Muscle of back (tissue), 3 donors: ENCODE measurements at regions not wholly inside any gene's neighbourhood (a gene's known extent, or its start where the extent isn't known, plus 50 kb on each side); places are given as distances from the start of the nearest gene placed in this dataset.
A peak's percentile ranks its signal among the peaks of the same experiment; 100 is the strongest.
"Not testable (repeated sequence)": the region's sequence is repeated elsewhere in the genome, so short reads cannot be mapped to it uniquely, and the experiment has no call there.

Experiments
- DNase-seq, 3 donors: peaks; one replicate each; pipeline versions ENCODE4 v3.0.0 to v3.0.0-alpha.2; 2013

DNA sequence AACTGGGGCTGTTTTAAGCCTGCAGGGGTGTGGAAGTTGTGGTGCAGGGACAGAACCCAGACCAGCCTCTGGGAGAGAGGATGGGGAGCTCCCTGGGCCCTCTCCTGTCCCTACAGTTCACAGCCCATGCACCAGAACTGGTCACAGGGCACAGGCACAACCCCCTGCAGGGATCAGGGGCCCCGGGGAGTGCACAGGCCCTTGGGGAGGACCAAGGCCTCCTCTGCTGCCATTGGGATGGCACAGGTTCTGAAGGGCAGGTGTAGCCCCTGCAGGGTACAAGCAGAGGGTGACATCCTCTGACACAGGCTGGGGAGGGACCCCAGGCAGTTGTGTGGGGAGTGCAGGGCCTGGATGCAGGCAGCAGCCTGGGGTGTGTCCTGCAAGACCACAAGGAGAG is 66.4 kb upstream of the SFSWAP start:
- DNase-seq, result no peak

DNA sequence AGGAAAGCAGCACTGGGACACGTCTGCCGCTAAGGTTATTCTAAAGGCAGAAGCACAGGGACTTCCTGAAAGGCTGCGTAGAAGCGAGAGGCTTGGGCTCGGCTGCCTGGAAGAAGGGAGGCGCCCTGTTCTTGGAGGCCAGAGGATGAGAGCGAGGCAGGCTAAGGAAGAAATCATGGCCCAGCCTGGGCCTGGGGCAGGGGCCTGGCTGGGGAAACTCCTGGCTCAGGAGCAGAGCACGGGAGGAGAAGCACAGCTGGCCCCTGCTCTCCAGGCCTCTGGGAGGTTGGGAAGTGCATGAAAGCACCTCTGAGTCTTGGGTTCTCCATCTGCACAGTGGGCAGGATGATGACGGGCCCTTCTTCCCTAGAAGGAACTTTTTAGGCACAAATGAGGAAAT is 66.0 kb upstream of the SFSWAP start:
- peak in 1 of 3 donors; percentile 63 for DNase-seq

DNA sequence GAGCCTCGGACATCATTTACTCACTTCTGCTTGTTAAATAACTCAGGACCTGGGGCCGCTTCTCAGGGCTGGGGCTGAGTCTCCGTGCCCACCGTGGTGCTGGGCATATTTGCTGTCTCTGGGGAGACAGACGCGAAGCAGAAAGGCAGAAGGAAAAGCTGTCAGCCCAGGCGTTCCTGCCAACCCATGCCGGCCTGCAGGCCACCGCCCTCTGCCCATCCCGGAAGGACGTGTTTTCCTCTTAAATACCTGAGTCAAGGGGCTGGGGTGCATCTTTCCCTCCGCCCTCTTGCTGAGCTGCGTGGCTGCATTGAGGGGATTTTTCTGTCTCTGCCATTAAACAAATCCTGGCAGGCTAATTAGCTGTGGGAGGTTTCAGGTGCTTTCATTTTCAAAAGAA is 65.3 kb upstream of the SFSWAP start:
- not testable (repeated sequence) for DNase-seq

DNA sequence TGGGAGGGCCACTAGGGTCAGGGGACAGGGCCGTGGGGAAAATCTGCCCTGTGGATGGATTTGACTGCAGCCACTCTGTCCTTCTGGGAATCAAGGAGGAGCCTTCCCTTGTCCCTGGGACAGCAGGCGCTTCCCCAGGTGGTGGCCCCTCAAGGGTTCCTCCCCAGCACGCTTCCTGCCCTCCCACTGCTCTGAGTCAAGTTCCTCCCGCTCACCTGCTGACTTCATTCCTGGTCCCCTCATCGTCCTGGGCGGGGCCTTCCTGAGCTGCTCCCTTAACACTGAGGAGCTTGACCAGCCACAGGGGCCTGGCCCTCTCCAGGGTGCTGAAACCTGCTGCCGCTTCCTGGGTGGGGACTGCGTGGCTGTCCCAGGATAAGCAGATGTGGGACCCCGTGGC is 64.4 kb upstream of the SFSWAP start:
- DNase-seq, result not testable (repeated sequence)

DNA sequence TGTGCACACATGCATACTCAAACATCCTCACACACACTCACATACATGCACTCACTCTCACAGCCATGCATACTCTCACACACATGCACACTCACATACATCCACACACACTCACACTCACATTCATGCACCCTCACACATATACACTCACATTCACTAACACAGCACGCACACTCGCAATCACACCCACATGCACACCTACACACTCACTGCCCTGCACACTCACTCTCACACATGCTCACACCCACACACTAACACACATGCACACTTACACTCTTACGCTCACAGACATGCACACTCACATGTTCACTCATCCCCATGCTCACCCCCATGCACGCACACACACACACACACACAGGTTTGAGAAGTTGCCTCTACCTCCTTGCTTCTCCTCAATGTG is 63.2 kb upstream of the SFSWAP start:
- no peak for DNase-seq

DNA sequence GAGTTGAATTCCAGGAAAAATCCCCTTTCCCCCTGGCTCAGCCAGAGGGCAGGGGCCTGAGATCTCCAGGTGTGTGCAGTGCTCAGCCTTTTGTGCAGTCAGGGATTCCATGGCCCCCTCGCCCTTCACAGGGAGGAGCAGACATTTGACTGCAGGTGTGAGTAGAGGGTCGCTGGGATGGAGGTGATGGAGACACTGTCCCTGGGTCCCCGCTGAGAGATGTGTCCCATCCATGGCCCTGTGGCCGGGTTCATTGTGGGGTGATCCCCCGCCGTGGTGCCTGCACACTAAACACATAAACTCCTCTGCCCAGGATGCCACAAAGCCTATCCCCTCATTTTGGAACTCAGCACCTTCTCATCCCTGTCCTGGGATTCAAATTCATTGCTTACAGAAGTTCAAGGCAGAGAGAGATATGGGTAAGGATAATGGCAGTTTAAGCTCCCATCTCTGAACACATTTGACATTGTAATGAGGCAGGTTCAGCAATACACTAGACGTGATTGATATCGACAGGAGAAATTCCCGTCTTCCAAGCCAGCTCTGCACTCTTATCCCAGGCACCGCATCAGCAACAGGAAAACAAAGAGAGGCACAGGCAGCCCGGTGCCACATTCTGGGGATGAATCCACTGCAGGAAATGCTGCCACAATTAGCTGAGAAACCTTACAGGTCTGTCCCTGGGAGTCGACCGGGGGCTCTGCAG is 55.3 kb upstream of the SFSWAP start:
- not testable (repeated sequence) for DNase-seq

DNA sequence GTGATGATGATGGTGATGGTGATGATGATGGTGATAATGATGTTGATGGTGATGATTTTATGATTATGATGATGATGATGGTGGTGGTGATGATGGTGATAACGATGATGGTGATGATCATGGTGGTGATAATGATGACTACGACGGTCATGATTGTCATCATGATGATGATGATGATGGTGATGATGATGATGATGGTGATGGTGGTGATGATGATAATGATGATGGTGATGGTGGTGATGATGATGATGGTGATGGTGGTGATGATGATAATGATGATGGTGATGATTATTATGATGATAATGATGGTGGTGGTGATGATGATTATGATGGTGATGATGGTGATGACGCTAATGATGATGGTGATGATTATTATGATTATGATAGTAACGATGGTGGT is 54.1 kb upstream of the SFSWAP start:
- not testable (repeated sequence) for DNase-seq

DNA sequence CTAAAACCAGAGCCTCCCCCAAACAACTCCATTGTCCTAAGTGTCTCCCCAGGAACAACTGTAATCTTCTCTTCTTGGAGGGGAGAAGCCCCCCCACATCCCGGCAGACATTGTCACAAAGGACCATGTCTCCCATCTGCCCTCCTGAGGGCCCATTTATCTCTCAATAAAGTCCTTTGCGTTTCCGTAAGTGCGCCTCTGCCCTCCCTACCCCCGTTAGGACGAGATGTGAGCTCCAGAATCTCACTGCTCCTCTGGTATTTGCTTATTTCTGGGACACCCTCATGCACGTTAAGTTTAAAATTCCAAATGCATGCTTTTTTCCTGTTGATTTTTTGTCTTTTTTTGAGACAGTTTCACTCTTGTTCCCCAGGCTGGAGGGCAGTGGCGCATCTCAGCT is 52.3 kb upstream of the SFSWAP start:
- DNase-seq, result not testable (repeated sequence)

DNA sequence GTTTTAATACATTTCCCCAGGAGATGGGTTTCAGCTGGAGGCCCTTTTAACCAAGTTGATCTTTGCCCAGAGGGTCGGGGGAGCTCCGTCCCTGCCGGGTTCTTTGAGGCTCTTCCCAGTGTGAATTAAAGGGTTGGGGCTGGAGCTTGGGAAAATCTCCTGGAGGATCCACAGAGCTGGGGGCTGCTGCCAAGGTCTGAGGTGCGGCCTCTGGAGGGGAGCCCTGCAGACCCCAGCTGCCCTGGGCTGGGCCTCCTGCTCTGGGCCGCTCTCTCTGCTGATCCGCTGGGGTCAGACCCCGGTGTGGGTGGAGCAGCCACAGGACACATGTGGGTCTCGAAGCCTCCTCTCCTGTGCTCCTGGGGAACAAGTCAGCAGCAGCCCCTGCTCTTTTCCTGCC is 51.4 kb upstream of the SFSWAP start:
- DNase-seq, result not testable (repeated sequence)

DNA sequence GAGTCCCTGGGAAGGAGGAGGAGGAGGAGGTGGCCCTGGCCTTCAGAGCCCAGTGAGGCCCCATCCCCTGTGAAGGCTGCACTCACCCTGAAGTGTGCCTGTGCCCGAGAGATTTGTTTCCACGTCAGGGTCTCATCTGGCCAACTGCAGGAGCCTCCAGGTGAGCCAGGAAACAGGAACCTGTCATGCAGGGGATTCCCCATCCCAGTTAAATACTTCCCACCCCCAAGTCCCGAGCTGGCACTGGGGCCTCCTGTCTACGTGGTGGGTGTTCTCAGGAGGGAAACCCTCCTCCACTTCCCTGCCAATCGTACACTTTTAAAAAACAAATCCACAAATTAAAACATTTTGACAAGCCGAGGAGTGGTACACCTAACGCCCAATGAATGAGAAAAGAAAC is 50.9 kb upstream of the SFSWAP start:
- not testable (repeated sequence) for DNase-seq

DNA sequence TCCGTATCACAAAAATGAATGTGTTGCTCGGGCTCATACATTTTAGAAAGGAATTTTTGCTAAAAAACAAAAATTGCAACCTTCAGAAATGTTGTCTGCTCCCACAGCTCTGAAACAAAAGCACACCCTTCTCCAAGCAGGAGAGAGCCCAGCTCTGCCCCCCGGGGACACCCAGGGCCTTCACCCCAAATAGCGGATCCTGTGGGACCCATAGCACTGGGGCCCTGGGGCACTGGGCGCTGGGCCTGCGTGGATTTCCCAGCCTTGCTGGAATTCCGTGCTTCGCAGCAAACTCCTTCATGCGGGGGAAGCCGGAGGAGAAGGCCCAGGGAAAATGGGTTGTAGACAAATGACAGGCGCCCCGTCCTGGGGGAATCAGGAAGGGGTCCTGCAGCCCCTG is 50.5 kb upstream of the SFSWAP start:
- DNase-seq, result not testable (repeated sequence)
